HFF-Myc (cell line): ENCODE measurements at regions not wholly inside any gene's neighbourhood (a gene's known extent, or its start where the extent isn't known, plus 50 kb on each side); places are given as distances from the start of the nearest gene placed in this dataset.

Experiments
- DNase-seq: peaks from one replicate; pipeline ENCODE4 v3.0.0-alpha.2; 2011; ENCODE audit warnings: low read depth; ENCODE audit errors: extremely low read depth
- H3K4me3 ChIP-seq: replicated peaks from 2 replicates; pipeline ENCODE4 v1.5.1; 2011; ENCODE audit warnings: low read depth, mild to moderate bottlenecking, control low read depth, low read length
- CTCF ChIP-seq: IDR thresholded peaks from 2 replicates; pipeline ENCODE4 v1.5.1; 2012; ENCODE audit warnings: mild to moderate bottlenecking, low read depth, low read length, control low read depth; ENCODE audit errors: missing control alignments

GRCh38 chr19:13646758-13647157 lies 117.6 kb upstream of the MRI1 start:
- DNase-seq = no peak
- H3K4me3 ChIP-seq = no peak overlapping the region
- no peak for TF ChIP-seq CTCF

GRCh38 chr19:13644645-13645044 lies 119.7 kb upstream of the MRI1 start:
- no peak overlapping the region for H3K4me3 ChIP-seq
- TF ChIP-seq CTCF = no peak
- DNase-seq = no peak

- H3K4me3 ChIP-seq = no peak overlapping the region
- DNase-seq = no peak
- TF ChIP-seq CTCF = no peak
These were observed 123.7 kb upstream of the MRI1 start for GRCh38 chr19:13640611-13641010.

- no peak for DNase-seq
- TF ChIP-seq CTCF = no peak
These were observed 124.9 kb upstream of the MRI1 start for GRCh38 chr19:13639342-13639929.

GRCh38 chr19:13637664-13638063 lies 126.7 kb upstream of the MRI1 start:
- no peak for DNase-seq
- TF ChIP-seq CTCF = no peak
- no peak overlapping the region for H3K4me3 ChIP-seq

More at GRCh38 chr19:13639342-13639929, 124.9 kb upstream of the MRI1 start:
- H3K4me3 ChIP-seq = no peak overlapping the region

- no peak overlapping the region for H3K4me3 ChIP-seq
- no peak for TF ChIP-seq CTCF
- DNase-seq = no peak
These were observed 128.4 kb upstream of the CACNA1A start for GRCh38 chr19:13634658-13635057.

- DNase-seq = no peak
- H3K4me3 ChIP-seq = no peak overlapping the region
- TF ChIP-seq CTCF = no peak
These were observed 127.2 kb upstream of the CACNA1A start for GRCh38 chr19:13633522-13633922.
